H9 (cell line): ENCODE measurements at regions not wholly inside any gene's neighbourhood (a gene's known extent, or its start where the extent isn't known, plus 50 kb on each side); places are given as distances from the start of the nearest gene placed in this dataset.

Experiments
- DNase-seq: peaks from one replicate; pipeline ENCODE4 v3.0.0-alpha.2; 2017
- H2AFZ ChIP-seq: one replicate; pipeline ENCODE4 v1.6.1; 2013; ENCODE audit warnings: mild to moderate bottlenecking, low read length, control low read depth, moderate library complexity
- H2AK5ac ChIP-seq: 2 replicates; pipeline ENCODE4 v1.6.1; 2013; ENCODE audit warnings: low read length, control low read depth, mixed read lengths; ENCODE audit not compliant: insufficient read length
- H2BK120ac ChIP-seq: one replicate; pipeline ENCODE4 v1.6.1; 2013; ENCODE audit warnings: low read depth, mild to moderate bottlenecking, low read length, control low read depth, inconsistent platforms; ENCODE audit not compliant: poor library complexity, severe bottlenecking
- H2BK12ac ChIP-seq: 2 replicates; pipeline ENCODE4 v1.6.1; 2013; ENCODE audit warnings: low read length, control low read depth, mixed read lengths, low read depth; ENCODE audit not compliant: insufficient read length
- H2BK15ac ChIP-seq: 2 replicates; pipeline ENCODE4 v1.6.1; 2013; ENCODE audit warnings: low read depth, low read length, control low read depth
- H2BK20ac ChIP-seq: one replicate; pipeline ENCODE4 v1.6.1; 2013; ENCODE audit warnings: low read depth, mild to moderate bottlenecking, low read length, control low read depth, inconsistent platforms; ENCODE audit not compliant: poor library complexity, severe bottlenecking
- H2BK5ac ChIP-seq: 2 replicates; pipeline ENCODE4 v1.6.1; 2013; ENCODE audit warnings: low read length, control low read depth, mixed read lengths; ENCODE audit not compliant: insufficient read length
- H3K14ac ChIP-seq: 2 replicates; pipeline ENCODE4 v1.6.1; 2013; ENCODE audit warnings: low read length, control low read depth; ENCODE audit not compliant: insufficient read depth
- H3K18ac ChIP-seq: 2 replicates; pipeline ENCODE4 v1.6.1; 2013; ENCODE audit warnings: low read depth, mild to moderate bottlenecking, mixed read lengths, low read length, control low read depth; ENCODE audit not compliant: insufficient read length
- H3K23ac ChIP-seq: 2 replicates; pipeline ENCODE4 v1.6.1; 2013; ENCODE audit warnings: low read length, control low read depth, mixed read lengths, low read depth; ENCODE audit not compliant: insufficient read length
- H3K23me2 ChIP-seq: 2 replicates; pipeline ENCODE4 v1.6.1; 2013; ENCODE audit warnings: low read depth, mild to moderate bottlenecking, mixed read lengths, low read length, control low read depth; ENCODE audit not compliant: insufficient read length, poor library complexity, severe bottlenecking
- H3K27ac ChIP-seq: 2 replicates; pipeline ENCODE4 v1.5.1; 2013; ENCODE audit warnings: low read length, control low read depth, mixed read lengths, low read depth; ENCODE audit not compliant: insufficient read length
- H3K27me3 ChIP-seq: 2 replicates; pipeline ENCODE4 v1.6.1; 2013; ENCODE audit warnings: low read length, control low read depth, inconsistent platforms; ENCODE audit not compliant: insufficient read depth
- H3K4ac ChIP-seq: 2 replicates; pipeline ENCODE4 v1.6.1; 2013; ENCODE audit warnings: low read depth, mild to moderate bottlenecking, control low read depth, inconsistent platforms, low read length, moderate library complexity
- H3K4me1 ChIP-seq: 2 replicates; pipeline ENCODE4 v1.6.1; 2013; ENCODE audit warnings: low read length, control low read depth, inconsistent platforms; ENCODE audit not compliant: insufficient read depth
- H3K4me2 ChIP-seq: 2 replicates; pipeline ENCODE4 v1.6.1; 2013; ENCODE audit warnings: low read length, control low read depth, mixed read lengths; ENCODE audit not compliant: insufficient read length, insufficient read depth
- H3K56ac ChIP-seq: 2 replicates; pipeline ENCODE4 v1.6.1; 2013; ENCODE audit warnings: low read depth, mild to moderate bottlenecking, mixed read lengths, low read length, control low read depth; ENCODE audit not compliant: insufficient read length
- H3K79me1 ChIP-seq: 2 replicates; pipeline ENCODE4 v1.6.1; 2013; ENCODE audit warnings: low read depth, mild to moderate bottlenecking, moderate library complexity, low read length, control low read depth, inconsistent platforms; ENCODE audit not compliant: insufficient read depth, poor library complexity, severe bottlenecking
- H3K79me2 ChIP-seq: 2 replicates; pipeline ENCODE4 v1.6.1; 2013; ENCODE audit warnings: low read length, control low read depth, inconsistent platforms; ENCODE audit not compliant: insufficient read depth
- H3K9ac ChIP-seq: 2 replicates; pipeline ENCODE4 v1.6.1; 2013; ENCODE audit warnings: low read length, control low read depth, mixed read lengths; ENCODE audit not compliant: insufficient read length; ENCODE audit errors: extremely low read depth
- H3K9me3 ChIP-seq: one replicate; pipeline ENCODE4 v1.6.1; 2013; ENCODE audit warnings: low read depth, low read length, inconsistent platforms; ENCODE audit not compliant: control insufficient read depth
- H3T11ph ChIP-seq: one replicate; pipeline ENCODE4 v1.6.1; 2013; ENCODE audit warnings: mild to moderate bottlenecking, low read length, control low read depth, inconsistent platforms
- H4K20me1 ChIP-seq: one replicate; pipeline ENCODE4 v1.6.1; 2013; ENCODE audit not compliant: control insufficient read depth, insufficient read length, insufficient read depth
- H4K5ac ChIP-seq: 2 replicates; pipeline ENCODE4 v1.6.1; 2013; ENCODE audit warnings: low read depth, mild to moderate bottlenecking, mixed read lengths, low read length, control low read depth; ENCODE audit not compliant: insufficient read length
- H4K8ac ChIP-seq: replicated peaks from 2 replicates; pipeline ENCODE4 v1.6.1; 2013; ENCODE audit warnings: low read length, control low read depth, mixed read lengths, low read depth; ENCODE audit not compliant: insufficient read length
- H4K91ac ChIP-seq: 2 replicates; pipeline ENCODE4 v1.6.1; 2013; ENCODE audit warnings: low read depth, mild to moderate bottlenecking, moderate library complexity, mixed read lengths, low read length, control low read depth; ENCODE audit not compliant: insufficient read length
- H3K27ac Mint-ChIP-seq, 3 experiments: 2 replicates in 2 of 3; 3 replicates in 1 of 3; pipeline ENCODE4 v1.8.0; 2020 to 2021; ENCODE audit warnings: mixed read lengths in 3 of 3, mild to moderate bottlenecking in 1 of 3, moderate library complexity in 1 of 3
- H3K27me3 Mint-ChIP-seq: 2 replicates; pipeline ENCODE4 v1.8.0; 2021; ENCODE audit warnings: low read depth, mild to moderate bottlenecking, moderate library complexity, mixed read lengths
- H3K36me3 Mint-ChIP-seq, 3 experiments: 2 replicates in 2 of 3; 3 replicates in 1 of 3; pipeline ENCODE4 v1.8.0; 2020 to 2021; ENCODE audit warnings: low read depth in 3 of 3, mixed read lengths in 3 of 3; ENCODE audit not compliant: insufficient read depth in 1 of 3
- H3K4me1 Mint-ChIP-seq, 2 experiments: 2 replicates each; pipeline ENCODE4 v1.8.0; 2020; ENCODE audit warnings: mixed read lengths in 2 of 2
- H3K4me3 Mint-ChIP-seq, 2 experiments: 2 replicates in 1 of 2; 3 replicates in 1 of 2; pipeline ENCODE4 v1.8.0; 2020 to 2021; ENCODE audit warnings: mild to moderate bottlenecking in 2 of 2, mixed read lengths in 2 of 2, moderate library complexity in 1 of 2
- H3K9me3 Mint-ChIP-seq, 2 experiments: 2 replicates in 1 of 2; 3 replicates in 1 of 2; pipeline ENCODE4 v1.8.0; 2020; ENCODE audit warnings: mild to moderate bottlenecking in 2 of 2, mixed read lengths in 2 of 2, moderate library complexity in 1 of 2
- CTCF ChIP-seq: fragments of 200-600 bp; sonication (generic); conservative IDR thresholded peaks from 3 replicates; pipeline ENCODE4 v1.8.0; 2021; ENCODE audit warnings: antibody characterized with exemption, mild to moderate bottlenecking
- WGBS: extraction: QIAGEN DNeasy Blood & Tissue Kit; methylation state at CpG from one replicate; pipeline ENCODE4 v1.1.7; 2013; ENCODE audit warnings: missing lambda C conversion rate, low lambda C conversion rate, mixed read lengths; ENCODE audit not compliant: insufficient read length; ENCODE audit errors: extremely low coverage; 5-methylcytosine and 5-hydroxymethylcytosine counted together

- no peak overlapping the region for H3K9ac ChIP-seq
- no peak overlapping the region for H4K8ac ChIP-seq
- no peak overlapping the region for H2BK5ac ChIP-seq
- no peak for TF ChIP-seq CTCF
- no peak for DNase-seq
- Mint-ChIP-seq H3K4me3 (no peak overlapping the region), H3K27me3 (no peaks in the 10 kb centered on the region; the same call in 1 of the 2 replicates), H3K36me3 (peaks cover 1 to 16% (median 11%) of the 10 kb centered on the region in 3 experiments; a peak in 6 of 7 replicates), H3K9me3 (peaks cover 12 to 24% of the 10 kb centered on the region in 2 experiments), H3K4me1 (peaks cover 0 to 3% of the 10 kb centered on the region in 2 experiments; a peak in 1 of 4 replicates), H3K27ac (no peak overlapping the region)
- H2BK15ac ChIP-seq = no peak overlapping the region
- H3K79me2 ChIP-seq = no peaks in the 10 kb centered on the region
- H4K91ac ChIP-seq = no peak overlapping the region
- H3K14ac ChIP-seq = no peak overlapping the region
- no peaks in the 10 kb centered on the region for H3K9me3 ChIP-seq
- H4K5ac ChIP-seq = no peak overlapping the region
- H2BK20ac ChIP-seq = no peak overlapping the region
- no peak overlapping the region for H2AK5ac ChIP-seq
- H3K4me2 ChIP-seq = no peak overlapping the region
- H3K23ac ChIP-seq = no peak overlapping the region
- H2BK120ac ChIP-seq = no peak overlapping the region
- H3K56ac ChIP-seq = no peak overlapping the region
- no CpG with 5 or more reads among the region's 1 CpG for WGBS
- H2AFZ ChIP-seq = no peak overlapping the region
- H3K79me1 ChIP-seq = no peaks in the 10 kb centered on the region
- H3K27ac ChIP-seq = no peak overlapping the region
- H4K20me1 ChIP-seq = no peaks in the 10 kb centered on the region
- no peaks in the 10 kb centered on the region for H3K27me3 ChIP-seq
- no peaks in the 10 kb centered on the region for H3K4me1 ChIP-seq
- no peak overlapping the region for H3K4ac ChIP-seq
- no peak overlapping the region for H2BK12ac ChIP-seq
- H3T11ph ChIP-seq = no peak overlapping the region
- H3K18ac ChIP-seq = no peak overlapping the region
- H3K23me2 ChIP-seq = no peaks in the 10 kb centered on the region
Measured at GRCh38 chr1:209171151-209171550, 412.4 kb upstream of the CAMK1G start.
